Erythroblast (primary cell): ENCODE measurements at regions not wholly inside any gene's neighbourhood (a gene's known extent, or its start where the extent isn't known, plus 50 kb on each side); places are given as distances from the start of the nearest gene placed in this dataset.

ENCODE experiments used
- GATA1 ChIP-seq: IDR thresholded peaks from 2 replicates; pipeline ENCODE4 v1.6.1; 2011; ENCODE audit warnings: low read depth, mild to moderate bottlenecking, control low read depth, low read length, moderate library complexity
- POLR2A ChIP-seq: IDR thresholded peaks from 2 replicates; pipeline ENCODE4 v1.6.1; 2011; ENCODE audit warnings: mild to moderate bottlenecking, low read length

GRCh38 chr4:127229855-127230608, 402.7 kb upstream of the INTU start:
- no peak for TF ChIP-seq POLR2A
- TF ChIP-seq GATA1, result no peak
